PFSK-1 (cell line): ENCODE measurements at regions not wholly inside any gene's neighbourhood (a gene's known extent, or its start where the extent isn't known, plus 50 kb on each side); places are given as distances from the start of the nearest gene placed in this dataset.

Source experiments
- FOXP2 ChIP-seq: optimal IDR thresholded peaks from 2 replicates; pipeline ENCODE3; 2011; ENCODE audit warnings: borderline replicate concordance, control low read depth, inconsistent platforms; ENCODE audit not compliant: insufficient read depth; ENCODE audit errors: extremely low read length, extremely low read depth
- POLR2AphosphoS5 ChIP-seq: IDR thresholded peaks from 2 replicates; pipeline ENCODE4 v1.6.1; 2012; ENCODE audit warnings: low read depth, mild to moderate bottlenecking, control low read depth, low read length, moderate library complexity
- REST ChIP-seq, 2 experiments: IDR thresholded peaks; 2 replicates each; pipeline versions ENCODE4 v1.6.1 to v1.8.0; 2011 to 2012; ENCODE audit warnings: low read depth in 2 of 2, low read length in 2 of 2, control low read depth in 1 of 2, inconsistent platforms in 1 of 2, mild to moderate bottlenecking in 1 of 2, moderate library complexity in 1 of 2; ENCODE audit not compliant: insufficient read depth in 1 of 2
- SIN3A ChIP-seq: IDR thresholded peaks from 2 replicates; pipeline ENCODE4 v1.6.1; 2012; ENCODE audit warnings: mild to moderate bottlenecking, low read length, moderate library complexity, borderline replicate concordance; ENCODE audit not compliant: insufficient read depth
- TAF1 ChIP-seq: IDR thresholded peaks from 2 replicates; pipeline ENCODE4 v1.6.1; 2012; ENCODE audit warnings: low read length, control low read depth, borderline replicate concordance; ENCODE audit not compliant: insufficient read depth

DNA sequence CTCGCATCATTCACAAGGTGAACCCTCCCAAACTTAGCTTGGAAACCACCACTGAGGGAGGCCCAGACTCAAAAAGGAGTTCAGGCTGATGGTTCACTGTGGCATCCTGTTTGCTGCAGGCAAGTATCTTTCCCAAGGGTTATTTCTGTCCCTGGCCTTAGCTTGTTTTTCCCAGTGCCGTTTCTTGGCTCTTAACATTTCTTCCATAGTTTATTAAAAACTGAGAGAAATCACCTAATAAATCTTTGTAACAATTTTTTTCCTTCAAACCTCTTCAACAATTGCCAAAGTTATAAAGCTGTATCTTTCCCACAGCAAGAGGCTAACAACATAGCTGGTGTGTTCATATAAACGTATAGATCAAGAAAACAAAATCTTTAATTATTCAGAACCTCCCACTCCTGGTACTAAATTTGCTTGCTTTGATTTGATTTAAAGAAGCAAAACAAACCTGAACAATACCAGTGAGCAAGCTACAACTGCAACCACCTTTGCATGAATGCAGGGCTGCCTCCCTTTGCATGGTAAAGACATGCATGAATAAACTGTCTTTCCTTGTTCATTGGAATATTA lies 234.9 kb upstream of the STT3B start:
- TF ChIP-seq FOXP2 = no peak
- TF ChIP-seq SIN3A = no peak
- no peak for TF ChIP-seq TAF1
- no peak for TF ChIP-seq REST (IDR thresholded peaks at IDR 0.05; ENCODE audit: insufficient read depth in 1 of 2, low read depth in 2 of 2, low read length in 2 of 2)
- no peak for TF ChIP-seq POLR2AphosphoS5

DNA sequence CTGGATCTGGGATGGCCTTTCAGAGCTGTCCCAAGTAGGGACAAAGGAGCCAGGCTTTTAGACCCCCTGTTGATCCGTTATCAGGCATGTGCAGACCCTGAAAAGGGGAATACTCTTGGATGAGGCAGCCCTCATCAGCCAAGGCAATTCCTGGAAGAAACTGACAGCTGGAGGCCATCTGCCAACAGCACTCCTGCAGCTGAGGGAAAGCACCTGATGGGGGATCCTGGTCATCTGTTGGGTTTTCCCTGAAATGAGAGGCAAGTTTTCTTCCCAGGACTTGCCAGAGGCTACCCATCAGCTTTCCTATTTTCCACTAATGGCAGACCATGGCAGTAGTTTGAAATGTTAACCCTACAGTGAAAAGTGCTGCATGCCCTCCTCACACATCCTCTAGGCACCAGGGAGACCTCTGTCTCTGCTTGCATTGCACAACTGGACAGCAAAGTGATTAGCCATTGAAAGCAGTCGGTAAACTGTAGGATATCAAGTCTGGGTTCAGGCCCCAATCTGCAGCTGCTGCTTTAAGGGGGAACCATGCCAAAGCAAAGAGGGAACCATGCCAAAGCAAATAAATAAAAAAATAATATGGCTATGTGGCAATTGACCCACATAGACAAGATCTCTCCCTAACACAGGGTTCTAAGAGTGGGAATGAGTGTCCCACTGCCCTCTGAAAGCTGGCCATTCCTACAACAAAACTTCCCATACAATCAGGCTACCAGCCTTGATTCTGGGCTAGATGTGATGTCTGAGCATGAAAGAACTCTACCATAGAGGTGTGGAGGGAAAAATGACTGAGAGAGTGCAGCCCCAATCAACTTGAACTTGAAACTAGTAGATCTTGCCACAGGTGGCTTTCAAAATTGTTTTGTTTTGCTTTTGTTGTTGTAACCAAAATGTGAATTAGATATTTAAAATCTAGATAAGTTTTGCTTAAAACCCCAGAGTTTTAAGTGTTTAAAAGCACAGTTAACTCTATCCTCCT lies 232.0 kb upstream of the STT3B start:
- no peak for TF ChIP-seq POLR2AphosphoS5
- no peak for TF ChIP-seq REST (IDR thresholded peaks at IDR 0.05; ENCODE audit: insufficient read depth in 1 of 2, low read depth in 2 of 2, low read length in 2 of 2)
- no peak for TF ChIP-seq TAF1
- TF ChIP-seq SIN3A = no peak

- no peak for TF ChIP-seq FOXP2
These were observed 230.4 kb upstream of the STT3B start for GRCh38 chr3:31302343-31302742.

- TF ChIP-seq REST (IDR thresholded peaks at IDR 0.05; ENCODE audit: insufficient read depth in 1 of 2, low read depth in 2 of 2, low read length in 2 of 2) (no peak), POLR2AphosphoS5 (no peak), SIN3A (no peak), TAF1 (no peak), FOXP2 (no peak)
These were observed 227.4 kb upstream of the STT3B start for GRCh38 chr3:31305340-31305739.

GRCh38 chr3:31307131-31307785 lies 225.5 kb upstream of the STT3B start:
- no peak for TF ChIP-seq POLR2AphosphoS5

DNA sequence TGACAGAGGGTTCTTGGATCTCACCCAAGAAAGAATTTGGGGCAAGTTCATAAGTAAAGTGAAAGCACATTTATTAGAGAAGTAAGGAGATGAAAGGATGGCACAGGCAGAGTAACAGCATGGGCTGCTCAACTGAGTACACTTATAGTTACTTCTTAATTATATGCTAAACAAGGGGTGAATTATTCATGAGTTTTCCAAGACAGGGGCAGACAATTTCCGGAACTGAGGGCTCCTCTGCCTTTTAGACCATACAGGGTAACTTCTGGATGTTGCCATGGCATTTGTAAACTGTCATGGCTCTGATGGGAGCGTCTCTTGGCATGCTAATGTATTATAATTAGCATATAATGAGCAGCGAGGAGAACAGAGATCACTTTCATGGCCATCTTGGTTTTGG lies 221.2 kb upstream of the STT3B start:
- TF ChIP-seq SIN3A (no peak), FOXP2 (no peak), REST (IDR thresholded peaks at IDR 0.05; ENCODE audit: insufficient read depth in 1 of 2, low read depth in 2 of 2, low read length in 2 of 2) (no peak), POLR2AphosphoS5 (no peak), TAF1 (no peak)
